GM12892 (cell line): ENCODE measurements at regions not wholly inside any gene's neighbourhood (a gene's known extent, or its start where the extent isn't known, plus 50 kb on each side); places are given as distances from the start of the nearest gene placed in this dataset.

Experiments used
- POLR2A ChIP-seq: IDR thresholded peaks from 2 replicates; pipeline ENCODE4 v1.6.1; 2011; ENCODE audit warnings: low read depth, low read length, control low read depth
- POLR2AphosphoS5 ChIP-seq: IDR thresholded peaks from 2 replicates; pipeline ENCODE4 v1.6.1; 2011; ENCODE audit warnings: low read depth, low read length, control low read depth

- TF ChIP-seq POLR2AphosphoS5 (no peak), POLR2A (no peak)
These were observed 109.8 kb upstream of the HDX start for GRCh38 chrX:84611843-84612636.
